ENCODE measurements at regions not wholly inside any gene's neighbourhood (a gene's known extent, or its start where the extent isn't known, plus 50 kb on each side); places are given as distances from the start of the nearest gene placed in this dataset.

- DNase-seq (ENCODE audit: low spot score) (no peak), FAIRE-seq (no peak)
Observed at GRCh38 chr1:203926025-203926540, 64.7 kb downstream of the SNRPE start.

- DNase-seq (ENCODE audit: low spot score) (no peak), FAIRE-seq (no peak)
Observed at GRCh38 chr1:203929741-203930309, 68.4 kb downstream of the SNRPE start.

GRCh38 chr1:203930342-203930741 is 68.9 kb downstream of the SNRPE start:
- DNase-seq (ENCODE audit: low spot score) (no peak), FAIRE-seq (no peak)

- DNase-seq (ENCODE audit: low spot score) (no peak), FAIRE-seq (no peak)
Observed at GRCh38 chr1:203931953-203932352, 70.6 kb downstream of the SNRPE start.

- FAIRE-seq (no peak), DNase-seq (ENCODE audit: low spot score) (no peak)
Observed at GRCh38 chr1:203932556-203932955, 71.2 kb downstream of the SNRPE start.

- FAIRE-seq (no peak), DNase-seq (ENCODE audit: low spot score) (no peak)
Observed at GRCh38 chr1:203934027-203934426, 72.6 kb downstream of the SNRPE start.

GRCh38 chr1:203934651-203935050 is 73.3 kb downstream of the SNRPE start:
- DNase-seq (ENCODE audit: low spot score), result no peak
- no peak for FAIRE-seq

GRCh38 chr1:203935321-203935720 is 73.9 kb downstream of the SNRPE start:
- no peak for FAIRE-seq
- DNase-seq (ENCODE audit: low spot score), result no peak

- no peak for FAIRE-seq
Observed at GRCh38 chr1:203937678-203938330, 76.4 kb downstream of the SNRPE start.

GRCh38 chr1:203944651-203945404 is 83.4 kb downstream of the SNRPE start:
- no peak for FAIRE-seq
- DNase-seq (ENCODE audit: low spot score), result no peak

More at GRCh38 chr1:203937678-203938330, 76.4 kb downstream of the SNRPE start:
- DNase-seq (ENCODE audit: low spot score), result no peak

- FAIRE-seq, result no peak
Observed at GRCh38 chr1:203954293-203954692, 92.9 kb downstream of the SNRPE start.

GRCh38 chr1:203954788-203955552 is 93.6 kb downstream of the SNRPE start:
- FAIRE-seq (no peak), DNase-seq (ENCODE audit: low spot score) (no peak)

More at GRCh38 chr1:203954293-203954692, 92.9 kb downstream of the SNRPE start:
- DNase-seq (ENCODE audit: low spot score), result no peak

GRCh38 chr1:203968761-203969160 is 104.2 kb upstream of the SOX13 start:
- FAIRE-seq (no peak), DNase-seq (ENCODE audit: low spot score) (peak; percentile 2)

- FAIRE-seq, result no peak
Observed at GRCh38 chr1:203969846-203970245, 103.1 kb upstream of the SOX13 start.

GRCh38 chr1:203985044-203985443 is 87.9 kb upstream of the SOX13 start:
- FAIRE-seq (no peak), DNase-seq (ENCODE audit: low spot score) (no peak)

More at GRCh38 chr1:203969846-203970245, 103.1 kb upstream of the SOX13 start:
- DNase-seq (ENCODE audit: low spot score), result no peak

GRCh38 chr1:203985676-203986075 is 87.2 kb upstream of the SOX13 start:
- DNase-seq (ENCODE audit: low spot score) (no peak), FAIRE-seq (no peak)

- DNase-seq (ENCODE audit: low spot score) (no peak), FAIRE-seq (no peak)
Observed at GRCh38 chr1:203986887-203987461, 85.9 kb upstream of the SOX13 start.

GRCh38 chr1:203990118-203990517 is 82.8 kb upstream of the SOX13 start:
- no peak for DNase-seq (ENCODE audit: low spot score)

GRCh38 chr1:203992440-203992839 is 80.5 kb upstream of the SOX13 start:
- FAIRE-seq (no peak), DNase-seq (ENCODE audit: low spot score) (no peak)

More at GRCh38 chr1:203990118-203990517, 82.8 kb upstream of the SOX13 start:
- FAIRE-seq, result no peak

GRCh38 chr1:203993256-203993655 is 79.7 kb upstream of the SOX13 start:
- no peak for FAIRE-seq
- no peak for DNase-seq (ENCODE audit: low spot score)

- DNase-seq (ENCODE audit: low spot score) (no peak), FAIRE-seq (no peak)
Observed at GRCh38 chr1:203995228-203995627, 77.7 kb upstream of the SOX13 start.
